ENCODE measurements at regions not wholly inside any gene's neighbourhood (a gene's known extent, or its start where the extent isn't known, plus 50 kb on each side); places are given as distances from the start of the nearest gene placed in this dataset.

- TF ChIP-seq POLR2A (IDR thresholded peaks at IDR 0.05) (no peak), CTCF (IDR thresholded peaks at IDR 0.05 in 4 of 5, conservative IDR thresholded peaks at IDR 0.05 in 1 of 5) (no peak)
These were observed 338.1 kb downstream of the DMRT2 start for GRCh38 chr9:1388216-1388615.
